ENCODE measurements at regions not wholly inside any gene's neighbourhood (a gene's known extent, or its start where the extent isn't known, plus 50 kb on each side); places are given as distances from the start of the nearest gene placed in this dataset.

DNA sequence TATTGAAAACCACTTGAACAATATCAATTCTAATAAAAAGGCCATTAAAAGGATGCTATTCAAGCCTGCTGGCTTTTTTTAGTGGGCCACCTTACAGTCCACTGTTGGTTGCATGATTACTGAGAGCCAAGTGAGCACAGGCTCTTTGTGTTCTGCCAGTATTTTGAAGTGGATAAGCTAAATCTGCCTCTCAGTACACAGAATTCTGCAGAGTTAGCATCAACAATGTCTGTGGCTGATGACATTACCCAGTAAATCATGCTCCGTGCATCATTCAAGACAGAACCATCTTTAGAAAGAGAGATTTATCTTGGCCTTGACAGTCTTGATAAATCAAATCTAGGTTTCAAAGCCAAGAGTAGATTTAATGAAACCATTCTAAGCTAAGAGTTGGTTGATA is 119.0 kb upstream of the GNPDA2 start:
- H3K79me2 ChIP-seq (ENCODE audit: control insufficient read depth, insufficient read depth, low read length) = no peaks in the 10 kb centered on the region
- no TSS peak for BruUV-seq (replicated peaks)
- H3K4me1 ChIP-seq (ENCODE audit: control insufficient read depth, extremely low read depth, insufficient read depth, low read length) = no peaks in the 10 kb centered on the region
- dilution Hi-C loops (cut with MboI; ENCODE audit: extremely low pct_ligation_motif_present, low sequenced_read_pairs) (no loop called here), intact Hi-C loops (cut with micrococcal nuclease) (no loop called here)
- H3K9me3 ChIP-seq (replicated peaks; ENCODE audit: control insufficient read depth, insufficient read depth, low read length) = peaks cover 5% of the 10 kb centered on the region
- no peak overlapping the region for H3K27ac ChIP-seq (ENCODE audit: insufficient read depth, low read depth, low read length)
- no peaks in the 10 kb centered on the region for H3K36me3 ChIP-seq (ENCODE audit: control insufficient read depth in 2 of 2, extremely low read depth in 1 of 2, insufficient read depth in 2 of 2, low read length in 2 of 2)
- TF ChIP-seq GATA2 (IDR thresholded peaks at IDR 0.05; ENCODE audit: insufficient read depth, insufficient read length, low read depth, low read length) (no peak), FOS (IDR thresholded peaks at IDR 0.05; ENCODE audit: borderline replicate concordance, insufficient read depth, low read length) (no peak), EZH2 (IDR thresholded peaks at IDR 0.05; ENCODE audit: borderline replicate concordance, low read depth, low read length, severe bottlenecking) (no peak), POLR2AphosphoS5 (IDR thresholded peaks at IDR 0.05; ENCODE audit: insufficient read depth, low read depth, low read length) (no peak)
- DNase-seq (ENCODE audit: low read depth, low spot score) = no peak
- no peak overlapping the region for H3K9ac ChIP-seq (replicated peaks; ENCODE audit: extremely low read depth, insufficient read depth, low read length)
- POLR2A ChIA-PET = no interaction called here
- no peaks in the 10 kb centered on the region for H4K20me1 ChIP-seq (replicated peaks; ENCODE audit: control insufficient read depth, extremely low read depth, insufficient read depth, low read length)
- H2AFZ ChIP-seq (ENCODE audit: low read depth, low read length) = no peak overlapping the region
- no peak for FAIRE-seq
- CTCF ChIA-PET = no interaction called here
- no peaks in the 10 kb centered on the region for H3K27me3 ChIP-seq (ENCODE audit: control insufficient read depth in 2 of 2, insufficient read depth in 2 of 2, low read length in 2 of 2)
- no peak overlapping the region for H3K4me3 ChIP-seq (replicated peaks in 1 of 3; ENCODE audit: insufficient read depth in 1 of 3, low read depth in 1 of 3, low read length in 3 of 3)
- no peaks in the 10 kb centered on the region for H3K9me1 ChIP-seq (replicated peaks; ENCODE audit: control insufficient read depth, extremely low read depth, insufficient read depth, low read length)
- H3K4me2 ChIP-seq (ENCODE audit: insufficient read depth, low read length) = no peak overlapping the region

DNA sequence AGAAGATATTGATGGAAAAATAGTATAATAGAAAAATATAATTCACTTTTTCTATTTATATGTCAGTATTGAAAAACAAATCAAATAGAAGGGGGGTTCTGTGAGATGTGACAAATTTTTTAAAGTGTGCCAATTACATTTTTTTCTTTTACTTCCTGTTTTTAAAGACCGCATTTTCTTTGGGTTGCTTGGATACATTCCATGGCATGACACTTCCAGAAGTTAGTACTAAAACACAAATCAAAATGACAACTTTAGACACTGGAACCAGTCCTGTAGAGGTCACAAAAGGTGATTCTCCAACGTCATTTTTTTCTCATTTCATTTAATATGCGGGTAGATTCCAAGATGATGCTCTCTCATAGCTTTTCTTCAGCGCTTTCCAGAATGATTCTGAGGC is 116.2 kb upstream of the GNPDA2 start:
- Histone ChIP-seq H3K27me3 (ENCODE audit: control insufficient read depth in 2 of 2, insufficient read depth in 2 of 2, low read length in 2 of 2) (no peaks in the 10 kb centered on the region), H3K9ac (replicated peaks; ENCODE audit: extremely low read depth, insufficient read depth, low read length) (no peak overlapping the region), H3K4me3 (replicated peaks in 1 of 3; ENCODE audit: insufficient read depth in 1 of 3, low read depth in 1 of 3, low read length in 3 of 3) (no peak overlapping the region), H4K20me1 (replicated peaks; ENCODE audit: control insufficient read depth, extremely low read depth, insufficient read depth, low read length) (no peaks in the 10 kb centered on the region), H3K9me1 (replicated peaks; ENCODE audit: control insufficient read depth, extremely low read depth, insufficient read depth, low read length) (no peaks in the 10 kb centered on the region), H3K36me3 (ENCODE audit: control insufficient read depth in 2 of 2, extremely low read depth in 1 of 2, insufficient read depth in 2 of 2, low read length in 2 of 2) (no peaks in the 10 kb centered on the region), H3K4me1 (ENCODE audit: control insufficient read depth, extremely low read depth, insufficient read depth, low read length) (no peaks in the 10 kb centered on the region), H3K4me2 (ENCODE audit: insufficient read depth, low read length) (no peak overlapping the region), H3K27ac (ENCODE audit: insufficient read depth, low read depth, low read length) (no peak overlapping the region), H3K79me2 (ENCODE audit: control insufficient read depth, insufficient read depth, low read length) (no peaks in the 10 kb centered on the region), H2AFZ (ENCODE audit: low read depth, low read length) (no peak overlapping the region), H3K9me3 (replicated peaks; ENCODE audit: control insufficient read depth, insufficient read depth, low read length) (peaks cover 4% of the 10 kb centered on the region)
- FAIRE-seq (no peak), DNase-seq (ENCODE audit: low read depth, low spot score) (no peak)
- no TSS peak for BruUV-seq (replicated peaks)
- ChIA-PET POLR2A (no interaction called here), CTCF (no interaction called here)
- intact Hi-C loops (cut with micrococcal nuclease) = no loop called here
- no peak for TF ChIP-seq JUN (IDR thresholded peaks at IDR 0.05; ENCODE audit: borderline replicate concordance, insufficient read depth, insufficient read length, low read depth)
- TF ChIP-seq MYC (IDR thresholded peaks at IDR 0.05; ENCODE audit: low read depth, low read length) = no peak
- no peak for TF ChIP-seq POLR2A (IDR thresholded peaks at IDR 0.05; ENCODE audit: low read depth, low read length)
- no peak for TF ChIP-seq FOS (IDR thresholded peaks at IDR 0.05; ENCODE audit: borderline replicate concordance, insufficient read depth, low read length)
- TF ChIP-seq POLR2AphosphoS5 (IDR thresholded peaks at IDR 0.05; ENCODE audit: insufficient read depth, low read depth, low read length) = no peak
- TF ChIP-seq CTCF (IDR thresholded peaks at IDR 0.05; ENCODE audit: extremely low read depth in 1 of 2, insufficient read depth in 1 of 2, low read depth in 1 of 2, low read length in 2 of 2) = no peak
- TF ChIP-seq MAX (IDR thresholded peaks at IDR 0.05; ENCODE audit: insufficient read depth, insufficient read length) = no peak
- no peak for TF ChIP-seq EZH2 (IDR thresholded peaks at IDR 0.05; ENCODE audit: borderline replicate concordance, low read depth, low read length, severe bottlenecking)
- no peak for TF ChIP-seq GATA2 (IDR thresholded peaks at IDR 0.05; ENCODE audit: insufficient read depth, insufficient read length, low read depth, low read length)
- dilution Hi-C loops (cut with MboI; ENCODE audit: extremely low pct_ligation_motif_present, low sequenced_read_pairs) = no loop called here

All from endothelial cell of umbilical vein (primary cell).